ENCODE measurements at regions not wholly inside any gene's neighbourhood (a gene's known extent, or its start where the extent isn't known, plus 50 kb on each side); places are given as distances from the start of the nearest gene placed in this dataset.
"Not testable (repeated sequence)": the region's sequence is repeated elsewhere in the genome, so short reads cannot be mapped to it uniquely, and the experiment has no call there.

DNA sequence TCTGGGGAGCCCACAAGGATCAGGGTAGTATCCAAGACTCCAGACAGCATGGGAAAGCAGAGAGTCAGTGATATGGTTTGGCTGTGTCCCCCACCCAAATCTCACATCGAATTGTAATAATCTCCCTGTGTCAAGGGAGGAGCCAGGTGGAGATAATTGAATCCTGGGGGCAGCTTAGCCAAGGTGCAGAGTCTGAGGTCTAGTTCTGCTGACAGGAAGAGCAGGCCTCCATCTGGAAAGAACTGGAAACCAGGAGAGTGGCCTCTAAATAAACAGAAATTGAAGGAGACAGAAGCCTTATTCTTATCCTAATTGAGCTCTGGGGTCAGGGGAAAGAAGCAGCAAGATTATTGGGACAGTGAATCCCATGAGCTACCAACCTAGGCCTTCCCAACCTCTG, 146.7 kb upstream of the NRP1 start:
- DNase-seq (ENCODE audit: low spot score) (no peak), ATAC-seq (ENCODE audit: low read depth) (no peak)
- Histone ChIP-seq H3K27ac (ENCODE audit: poor library complexity, severe bottlenecking) (no peak overlapping the region), H3K27me3 (ENCODE audit: insufficient read depth, poor library complexity, severe bottlenecking) (no peaks in the 10 kb centered on the region), H3K36me3 (ENCODE audit: low read depth) (no peaks in the 10 kb centered on the region), H3K4me3 (ENCODE audit: severe bottlenecking) (no peak overlapping the region), H3K9me3 (ENCODE audit: severe bottlenecking) (no peaks in the 10 kb centered on the region), H3K4me1 (ENCODE audit: insufficient read depth, poor library complexity, severe bottlenecking) (peaks cover 3% of the 10 kb centered on the region)
- TF ChIP-seq, protein P1, sequence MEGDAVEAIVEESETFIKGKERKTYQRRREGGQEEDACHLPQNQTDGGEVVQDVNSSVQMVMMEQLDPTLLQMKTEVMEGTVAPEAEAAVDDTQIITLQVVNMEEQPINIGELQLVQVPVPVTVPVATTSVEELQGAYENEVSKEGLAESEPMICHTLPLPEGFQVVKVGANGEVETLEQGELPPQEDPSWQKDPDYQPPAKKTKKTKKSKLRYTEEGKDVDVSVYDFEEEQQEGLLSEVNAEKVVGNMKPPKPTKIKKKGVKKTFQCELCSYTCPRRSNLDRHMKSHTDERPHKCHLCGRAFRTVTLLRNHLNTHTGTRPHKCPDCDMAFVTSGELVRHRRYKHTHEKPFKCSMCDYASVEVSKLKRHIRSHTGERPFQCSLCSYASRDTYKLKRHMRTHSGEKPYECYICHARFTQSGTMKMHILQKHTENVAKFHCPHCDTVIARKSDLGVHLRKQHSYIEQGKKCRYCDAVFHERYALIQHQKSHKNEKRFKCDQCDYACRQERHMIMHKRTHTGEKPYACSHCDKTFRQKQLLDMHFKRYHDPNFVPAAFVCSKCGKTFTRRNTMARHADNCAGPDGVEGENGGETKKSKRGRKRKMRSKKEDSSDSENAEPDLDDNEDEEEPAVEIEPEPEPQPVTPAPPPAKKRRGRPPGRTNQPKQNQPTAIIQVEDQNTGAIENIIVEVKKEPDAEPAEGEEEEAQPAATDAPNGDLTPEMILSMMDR (IDR thresholded peaks at IDR 0.05; ENCODE audit: poor library complexity, severe bottlenecking): no peak

GRCh38 chr10:33480417-33480816, 145.9 kb upstream of the NRP1 start:
- H3K9me3 ChIP-seq (ENCODE audit: severe bottlenecking); DNase-seq (ENCODE audit: low spot score); ATAC-seq (ENCODE audit: low read depth); H3K27me3 ChIP-seq (ENCODE audit: insufficient read depth, poor library complexity, severe bottlenecking); H3K4me3 ChIP-seq (ENCODE audit: severe bottlenecking); H3K36me3 ChIP-seq (ENCODE audit: low read depth); H3K27ac ChIP-seq (ENCODE audit: poor library complexity, severe bottlenecking); H3K4me1 ChIP-seq (ENCODE audit: insufficient read depth, poor library complexity, severe bottlenecking): not testable (repeated sequence)

DNA sequence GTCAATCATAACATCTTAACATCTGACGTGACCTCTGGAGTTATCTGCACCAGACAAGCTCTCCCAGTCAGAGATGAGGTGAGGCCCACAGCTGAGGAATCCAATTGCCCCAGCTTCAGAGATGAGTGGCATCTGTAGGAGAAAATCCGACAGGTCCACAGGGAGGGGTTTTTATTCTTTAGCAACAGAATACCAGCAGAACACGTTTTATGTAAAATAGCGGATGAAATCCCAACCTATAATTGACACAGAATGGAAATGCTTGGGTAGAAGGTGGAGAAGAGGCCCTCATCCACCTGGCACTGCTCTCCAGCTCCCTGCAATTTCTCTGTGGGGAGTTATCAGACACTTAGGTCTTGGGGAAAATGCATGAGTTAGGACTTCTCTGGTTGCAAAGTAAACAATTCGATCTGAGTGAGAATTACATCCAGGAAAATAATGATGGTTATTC, 144.2 kb upstream of the NRP1 start:
- H3K4me1 ChIP-seq (ENCODE audit: insufficient read depth, poor library complexity, severe bottlenecking): no peaks in the 10 kb centered on the region
- ATAC-seq (ENCODE audit: low read depth) (no peak), DNase-seq (ENCODE audit: low spot score) (no peak)
- no peaks in the 10 kb centered on the region for H3K9me3 ChIP-seq (ENCODE audit: severe bottlenecking)
- no peak overlapping the region for H3K4me3 ChIP-seq (ENCODE audit: severe bottlenecking)
- TF ChIP-seq, protein P1 (IDR thresholded peaks at IDR 0.05; ENCODE audit: poor library complexity, severe bottlenecking): no peak
- no peaks in the 10 kb centered on the region for H3K36me3 ChIP-seq (ENCODE audit: low read depth)
- H3K27me3 ChIP-seq (ENCODE audit: insufficient read depth, poor library complexity, severe bottlenecking): no peaks in the 10 kb centered on the region
- no peak overlapping the region for H3K27ac ChIP-seq (ENCODE audit: poor library complexity, severe bottlenecking)

GRCh38 chr10:33478089-33478674, 143.7 kb upstream of the NRP1 start:
- H3K4me1 ChIP-seq (ENCODE audit: insufficient read depth, poor library complexity, severe bottlenecking): no peaks in the 10 kb centered on the region
- no peak overlapping the region for H3K4me3 ChIP-seq (ENCODE audit: severe bottlenecking)
- DNase-seq (ENCODE audit: low spot score) (no peak), ATAC-seq (ENCODE audit: low read depth) (no peak)
- no peaks in the 10 kb centered on the region for H3K27me3 ChIP-seq (ENCODE audit: insufficient read depth, poor library complexity, severe bottlenecking)
- no peaks in the 10 kb centered on the region for H3K36me3 ChIP-seq (ENCODE audit: low read depth)
- no peak overlapping the region for H3K27ac ChIP-seq (ENCODE audit: poor library complexity, severe bottlenecking)
- TF ChIP-seq, protein P1 (IDR thresholded peaks at IDR 0.05; ENCODE audit: poor library complexity, severe bottlenecking): no peak
- no peaks in the 10 kb centered on the region for H3K9me3 ChIP-seq (ENCODE audit: severe bottlenecking)

DNA sequence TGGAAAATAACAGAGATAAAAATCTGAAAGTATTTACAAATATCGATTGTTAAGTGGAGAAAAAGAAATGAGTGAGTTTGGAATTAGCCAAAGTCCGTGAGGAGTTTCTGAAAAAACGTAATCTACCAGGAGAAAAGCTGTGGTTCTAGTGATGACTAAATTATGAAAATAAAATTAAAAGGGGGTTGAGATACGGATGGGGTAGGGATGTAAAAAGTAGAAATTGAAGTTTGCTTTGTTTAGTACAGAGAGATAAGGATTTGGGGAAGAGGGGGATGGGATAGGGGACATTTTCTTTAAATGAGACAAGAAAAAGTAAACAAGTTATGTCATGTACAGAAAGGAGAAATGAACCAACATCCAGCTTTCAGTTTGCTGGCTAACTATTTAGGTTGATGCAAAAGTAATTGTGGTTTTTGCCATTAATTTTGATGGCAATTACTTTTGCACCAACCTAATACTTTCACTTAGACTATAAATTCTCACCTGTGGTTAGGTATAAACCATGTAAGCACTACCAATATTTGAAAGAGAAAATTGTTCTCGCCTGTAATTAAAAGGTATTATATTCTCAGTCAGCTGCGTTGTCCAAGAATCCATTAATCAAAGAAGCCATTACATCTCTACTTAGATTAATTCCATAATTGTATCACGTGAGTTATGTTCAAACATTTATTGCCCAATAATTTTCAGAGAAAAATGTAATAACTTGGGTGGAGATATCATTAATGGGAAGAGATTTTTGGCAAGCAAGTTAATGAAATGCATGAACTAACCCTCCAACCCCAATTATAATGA, 143.0 kb upstream of the NRP1 start:
- TF ChIP-seq, protein P1 (IDR thresholded peaks at IDR 0.05; ENCODE audit: poor library complexity, severe bottlenecking): no peak
- no peak for DNase-seq (ENCODE audit: low spot score)
- Histone ChIP-seq H3K4me1 (ENCODE audit: insufficient read depth, poor library complexity, severe bottlenecking) (no peaks in the 10 kb centered on the region), H3K27ac (ENCODE audit: poor library complexity, severe bottlenecking) (no peak overlapping the region), H3K9me3 (ENCODE audit: severe bottlenecking) (no peaks in the 10 kb centered on the region), H3K27me3 (ENCODE audit: insufficient read depth, poor library complexity, severe bottlenecking) (no peaks in the 10 kb centered on the region), H3K4me3 (ENCODE audit: severe bottlenecking) (no peak overlapping the region), H3K36me3 (ENCODE audit: low read depth) (no peaks in the 10 kb centered on the region)
- no peak for ATAC-seq (ENCODE audit: low read depth)
